HEK293T (cell line): ENCODE measurements at regions not wholly inside any gene's neighbourhood (a gene's known extent, or its start where the extent isn't known, plus 50 kb on each side); places are given as distances from the start of the nearest gene placed in this dataset.

Experiments
- ARNT ChIP-seq: fragments of 450-650 bp; IDR thresholded peaks from 2 replicates; pipeline ENCODE4 v1.6.1; 2017; ENCODE audit warnings: mild to moderate bottlenecking
- BHLHE40 ChIP-seq: fragments of 450-650 bp; IDR thresholded peaks from 2 replicates; pipeline ENCODE4 v1.6.1; 2016; ENCODE audit warnings: mild to moderate bottlenecking, moderate library complexity, borderline replicate concordance
- FOXA1 ChIP-seq: fragments of 450-650 bp; IDR thresholded peaks from 2 replicates; pipeline ENCODE4 v1.6.1; 2016; ENCODE audit warnings: mild to moderate bottlenecking
- FOXK2 ChIP-seq: fragments of 450-650 bp; IDR thresholded peaks from 2 replicates; pipeline ENCODE4 v1.6.1; 2016; ENCODE audit warnings: mild to moderate bottlenecking
- FOXM1 ChIP-seq: fragments of 450-650 bp; IDR thresholded peaks from 2 replicates; pipeline ENCODE4 v1.6.1; 2017; ENCODE audit warnings: mild to moderate bottlenecking, borderline replicate concordance
- NFRKB ChIP-seq: fragments of 450-650 bp; IDR thresholded peaks from 2 replicates; pipeline ENCODE4 v1.6.1; 2016; ENCODE audit warnings: mild to moderate bottlenecking, moderate library complexity
- SP1 ChIP-seq: fragments of 450-650 bp; IDR thresholded peaks from 2 replicates; pipeline ENCODE4 v1.6.1; 2017
- TARDBP ChIP-seq: fragments of 450-650 bp; IDR thresholded peaks from 2 replicates; pipeline ENCODE4 v1.6.1; 2016
- ZNF384 ChIP-seq: fragments of 450-650 bp; IDR thresholded peaks from 2 replicates; pipeline ENCODE4 v1.6.1; 2016
- TF ChIP-seq, protein P1 (sequence below): fragments of 450-650 bp; IDR thresholded peaks from 2 replicates; pipeline ENCODE4 v1.6.1; 2016

DNA sequence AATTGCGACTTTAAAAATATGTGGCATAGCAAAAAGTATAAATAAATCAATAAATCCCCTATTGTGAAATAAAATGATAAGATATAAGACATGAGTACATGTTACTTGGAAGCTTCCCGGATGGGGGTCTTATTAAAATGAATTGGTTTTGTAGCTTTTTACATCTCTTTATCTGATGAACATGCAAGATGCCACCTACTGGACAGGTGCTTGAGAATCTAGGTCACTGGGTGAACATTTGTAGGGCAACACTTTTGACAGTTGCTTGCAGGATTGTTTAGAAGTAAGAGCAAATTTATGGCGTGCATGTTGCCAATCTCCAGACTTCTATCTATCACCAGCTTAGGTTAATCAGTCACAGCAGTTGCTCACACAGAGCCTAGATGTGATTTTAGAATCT lies 362.7 kb upstream of the SUCLG2 start:
- no peak for TF ChIP-seq NFRKB
- TF ChIP-seq TARDBP, result no peak
- no peak for TF ChIP-seq FOXA1
- TF ChIP-seq, protein P1, sequence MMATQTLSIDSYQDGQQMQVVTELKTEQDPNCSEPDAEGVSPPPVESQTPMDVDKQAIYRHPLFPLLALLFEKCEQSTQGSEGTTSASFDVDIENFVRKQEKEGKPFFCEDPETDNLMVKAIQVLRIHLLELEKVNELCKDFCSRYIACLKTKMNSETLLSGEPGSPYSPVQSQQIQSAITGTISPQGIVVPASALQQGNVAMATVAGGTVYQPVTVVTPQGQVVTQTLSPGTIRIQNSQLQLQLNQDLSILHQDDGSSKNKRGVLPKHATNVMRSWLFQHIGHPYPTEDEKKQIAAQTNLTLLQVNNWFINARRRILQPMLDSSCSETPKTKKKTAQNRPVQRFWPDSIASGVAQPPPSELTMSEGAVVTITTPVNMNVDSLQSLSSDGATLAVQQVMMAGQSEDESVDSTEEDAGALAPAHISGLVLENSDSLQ, result no peak
- no peak for TF ChIP-seq FOXM1
- no peak for TF ChIP-seq SP1
- no peak for TF ChIP-seq ZNF384
- TF ChIP-seq BHLHE40, result no peak
- TF ChIP-seq FOXK2, result no peak
- TF ChIP-seq ARNT, result no peak
